ENCODE measurements at regions not wholly inside any gene's neighbourhood (a gene's known extent, or its start where the extent isn't known, plus 50 kb on each side); places are given as distances from the start of the nearest gene placed in this dataset.

DNA sequence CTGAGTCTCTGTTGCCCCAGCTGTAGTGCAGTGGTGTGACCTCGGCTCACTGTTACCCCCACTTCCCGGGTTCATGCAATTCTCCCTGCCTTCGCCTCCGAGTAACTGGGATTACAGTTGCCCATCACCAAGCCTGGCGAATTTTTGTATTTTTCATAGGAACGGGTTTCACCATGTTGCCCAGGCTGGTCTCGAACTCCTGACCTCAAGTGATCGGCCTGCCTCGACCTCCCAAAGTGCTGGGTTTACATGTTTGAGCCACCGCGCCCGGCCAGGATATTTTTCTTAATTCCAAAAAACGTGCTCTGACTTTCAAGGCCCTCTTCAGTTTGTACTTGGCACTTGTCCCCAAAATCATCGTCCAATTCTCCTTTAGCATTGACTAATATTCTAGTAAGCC is 129.2 kb upstream of the EPHA5 start:
- TF ChIP-seq, protein P1, sequence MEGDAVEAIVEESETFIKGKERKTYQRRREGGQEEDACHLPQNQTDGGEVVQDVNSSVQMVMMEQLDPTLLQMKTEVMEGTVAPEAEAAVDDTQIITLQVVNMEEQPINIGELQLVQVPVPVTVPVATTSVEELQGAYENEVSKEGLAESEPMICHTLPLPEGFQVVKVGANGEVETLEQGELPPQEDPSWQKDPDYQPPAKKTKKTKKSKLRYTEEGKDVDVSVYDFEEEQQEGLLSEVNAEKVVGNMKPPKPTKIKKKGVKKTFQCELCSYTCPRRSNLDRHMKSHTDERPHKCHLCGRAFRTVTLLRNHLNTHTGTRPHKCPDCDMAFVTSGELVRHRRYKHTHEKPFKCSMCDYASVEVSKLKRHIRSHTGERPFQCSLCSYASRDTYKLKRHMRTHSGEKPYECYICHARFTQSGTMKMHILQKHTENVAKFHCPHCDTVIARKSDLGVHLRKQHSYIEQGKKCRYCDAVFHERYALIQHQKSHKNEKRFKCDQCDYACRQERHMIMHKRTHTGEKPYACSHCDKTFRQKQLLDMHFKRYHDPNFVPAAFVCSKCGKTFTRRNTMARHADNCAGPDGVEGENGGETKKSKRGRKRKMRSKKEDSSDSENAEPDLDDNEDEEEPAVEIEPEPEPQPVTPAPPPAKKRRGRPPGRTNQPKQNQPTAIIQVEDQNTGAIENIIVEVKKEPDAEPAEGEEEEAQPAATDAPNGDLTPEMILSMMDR (IDR thresholded peaks at IDR 0.05; ENCODE audit: insufficient read depth, low read length): no peak
- TF ChIP-seq POLR2AphosphoS5 (IDR thresholded peaks at IDR 0.05; ENCODE audit: low read depth) (no peak), GABPA (IDR thresholded peaks at IDR 0.05; ENCODE audit: low read depth) (no peak), REST (IDR thresholded peaks at IDR 0.05; ENCODE audit: insufficient replicate concordance, low read depth) (no peak), SPI1 (IDR thresholded peaks at IDR 0.05; ENCODE audit: borderline replicate concordance, low read depth) (no peak)

Measured in HL-60 (cell line).